ENCODE measurements at regions not wholly inside any gene's neighbourhood (a gene's known extent, or its start where the extent isn't known, plus 50 kb on each side); places are given as distances from the start of the nearest gene placed in this dataset.
"Not testable (repeated sequence)": the region's sequence is repeated elsewhere in the genome, so short reads cannot be mapped to it uniquely, and the experiment has no call there.

DNA sequence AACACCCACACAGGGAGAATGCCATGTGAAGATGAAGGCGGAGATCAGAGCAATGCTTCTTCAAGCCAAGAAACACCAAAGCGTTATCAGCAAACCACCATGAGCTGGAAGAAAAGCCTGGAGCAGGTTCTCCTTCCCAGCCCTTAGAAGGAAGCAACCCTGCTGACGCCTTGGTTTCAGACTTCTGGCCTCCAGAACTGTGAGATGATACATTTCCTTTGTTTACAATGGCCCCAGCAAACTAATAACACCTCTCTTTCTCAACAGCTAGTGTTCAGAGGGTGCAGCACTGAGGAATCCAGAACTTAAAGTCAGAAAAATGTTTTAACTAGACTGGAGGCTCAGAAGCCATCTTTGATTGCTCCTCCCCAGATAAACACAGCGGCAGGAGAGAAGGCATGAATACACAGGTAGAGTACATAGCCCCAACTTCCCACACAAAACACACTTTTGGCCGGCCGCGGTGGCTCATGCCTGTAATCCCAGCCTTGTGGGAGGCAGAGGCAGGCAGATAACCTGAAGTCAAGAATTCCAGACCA lies 132.4 kb upstream of the LPP start:
- DNase-seq (ENCODE audit: low spot score), result no peak
- ChIA-PET CTCF (ENCODE audit: unreplicated experiment) (no interaction called here), POLR2A (no interaction called here)
- H3K79me2 ChIP-seq (ENCODE audit: insufficient read depth, low read depth, low read length), result no peaks in the 10 kb centered on the region
- H3K4me3 ChIP-seq (ENCODE audit: low read depth, low read length, poor library complexity, severe bottlenecking), result no peak overlapping the region
- no peaks in the 10 kb centered on the region for H4K20me1 ChIP-seq (ENCODE audit: insufficient read depth, low read length)
- TF ChIP-seq EZH2phosphoT487 (IDR thresholded peaks at IDR 0.05; ENCODE audit: borderline replicate concordance, low read depth, low read length), result no peak
- TF ChIP-seq, protein P1, sequence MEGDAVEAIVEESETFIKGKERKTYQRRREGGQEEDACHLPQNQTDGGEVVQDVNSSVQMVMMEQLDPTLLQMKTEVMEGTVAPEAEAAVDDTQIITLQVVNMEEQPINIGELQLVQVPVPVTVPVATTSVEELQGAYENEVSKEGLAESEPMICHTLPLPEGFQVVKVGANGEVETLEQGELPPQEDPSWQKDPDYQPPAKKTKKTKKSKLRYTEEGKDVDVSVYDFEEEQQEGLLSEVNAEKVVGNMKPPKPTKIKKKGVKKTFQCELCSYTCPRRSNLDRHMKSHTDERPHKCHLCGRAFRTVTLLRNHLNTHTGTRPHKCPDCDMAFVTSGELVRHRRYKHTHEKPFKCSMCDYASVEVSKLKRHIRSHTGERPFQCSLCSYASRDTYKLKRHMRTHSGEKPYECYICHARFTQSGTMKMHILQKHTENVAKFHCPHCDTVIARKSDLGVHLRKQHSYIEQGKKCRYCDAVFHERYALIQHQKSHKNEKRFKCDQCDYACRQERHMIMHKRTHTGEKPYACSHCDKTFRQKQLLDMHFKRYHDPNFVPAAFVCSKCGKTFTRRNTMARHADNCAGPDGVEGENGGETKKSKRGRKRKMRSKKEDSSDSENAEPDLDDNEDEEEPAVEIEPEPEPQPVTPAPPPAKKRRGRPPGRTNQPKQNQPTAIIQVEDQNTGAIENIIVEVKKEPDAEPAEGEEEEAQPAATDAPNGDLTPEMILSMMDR (conservative IDR thresholded peaks at IDR 0.05; ENCODE audit: low read length), result no peak
- no peak overlapping the region for H3K27ac ChIP-seq (ENCODE audit: low read depth, low read length, poor library complexity, severe bottlenecking)
- no peaks in the 10 kb centered on the region for H3K9me3 ChIP-seq (ENCODE audit: low read length)
- no peaks in the 10 kb centered on the region for H3K36me3 ChIP-seq (ENCODE audit: insufficient read depth, low read length)
- H3K4me1 ChIP-seq (ENCODE audit: insufficient read depth, low read length, poor library complexity, severe bottlenecking), result peaks cover 5% of the 10 kb centered on the region
- H3K4me2 ChIP-seq (ENCODE audit: low read length), result no peak overlapping the region
- H2AFZ ChIP-seq (ENCODE audit: low read length), result no peak overlapping the region
- BruUV-seq (replicated peaks), result no TSS peak
- no peaks in the 10 kb centered on the region for H3K9me2 ChIP-seq (ENCODE audit: insufficient read depth, low read length)
- intact Hi-C loops (cut with micrococcal nuclease; ENCODE audit: unreplicated experiment), result no loop called here

DNA sequence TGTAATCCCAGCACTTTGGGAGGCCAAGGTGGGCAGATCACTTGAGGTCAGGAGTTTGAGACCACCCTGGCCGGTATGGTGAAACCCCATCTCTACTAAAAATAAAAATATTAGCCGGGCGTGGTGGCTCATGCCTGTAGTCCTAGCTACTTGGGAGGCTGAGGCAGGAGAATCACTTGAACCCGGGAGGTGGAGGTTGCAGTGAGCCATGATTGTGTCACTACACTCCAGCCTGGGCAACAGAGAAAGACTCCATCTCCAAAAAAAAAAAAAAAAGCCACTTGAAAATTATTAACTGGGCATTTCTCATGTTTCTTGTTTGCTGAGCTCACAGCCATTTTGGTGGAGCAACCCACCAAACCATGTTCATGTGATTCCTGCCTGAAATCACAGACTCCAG lies 131.1 kb upstream of the LPP start:
- POLR2A ChIA-PET, result interaction anchor here (0.5 to 1.6 kb wide), 3 partner anchors 9 to 34 kb away, joined by 3 to 5 read pairs (median 4); no protein-coding TSS in a partner anchor
- CTCF ChIA-PET (ENCODE audit: unreplicated experiment); DNase-seq (ENCODE audit: low spot score); H2AFZ ChIP-seq (ENCODE audit: low read length); BruUV-seq (replicated peaks); H3K4me3 ChIP-seq (ENCODE audit: low read depth, low read length, poor library complexity, severe bottlenecking); H3K36me3 ChIP-seq (ENCODE audit: insufficient read depth, low read length); H3K4me2 ChIP-seq (ENCODE audit: low read length); H3K27ac ChIP-seq (ENCODE audit: low read depth, low read length, poor library complexity, severe bottlenecking); H3K79me2 ChIP-seq (ENCODE audit: insufficient read depth, low read depth, low read length); intact Hi-C loops (cut with micrococcal nuclease; ENCODE audit: unreplicated experiment); H3K9me3 ChIP-seq (ENCODE audit: low read length); H4K20me1 ChIP-seq (ENCODE audit: insufficient read depth, low read length); H3K4me1 ChIP-seq (ENCODE audit: insufficient read depth, low read length, poor library complexity, severe bottlenecking); H3K9me2 ChIP-seq (ENCODE audit: insufficient read depth, low read length): not testable (repeated sequence)

DNA sequence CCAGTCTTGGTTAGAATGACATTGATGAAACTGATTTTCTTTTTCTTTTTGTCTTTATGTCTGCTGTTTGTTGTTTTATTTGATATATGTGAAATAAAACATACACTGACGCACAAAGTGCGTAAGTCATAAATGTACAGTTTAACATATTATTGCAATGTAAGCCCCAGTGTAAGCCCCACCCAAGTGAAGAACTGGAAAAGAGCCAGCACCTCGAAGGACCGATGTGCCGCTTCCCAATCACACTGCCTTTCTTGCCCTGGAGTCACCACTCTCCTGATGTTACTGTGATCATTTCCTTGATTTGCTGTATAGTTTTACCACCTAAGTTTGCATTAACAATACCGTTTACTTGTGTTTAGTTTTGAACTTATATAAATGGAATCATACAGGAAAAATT lies 128.4 kb upstream of the LPP start:
- TF ChIP-seq, protein P1 (conservative IDR thresholded peaks at IDR 0.05; ENCODE audit: low read length), result no peak
- TF ChIP-seq EZH2phosphoT487 (IDR thresholded peaks at IDR 0.05; ENCODE audit: borderline replicate concordance, low read depth, low read length), result no peak
- CTCF ChIA-PET (ENCODE audit: unreplicated experiment), result no interaction called here

More for the DNA sequence above, 128.4 kb upstream of the LPP start:
- H3K4me1 ChIP-seq (ENCODE audit: insufficient read depth, low read length, poor library complexity, severe bottlenecking), result peaks cover 5% of the 10 kb centered on the region
- POLR2A ChIA-PET, result interaction anchor here (0.6 to 1.5 kb wide), 4 partner anchors 13 to 262 kb away, joined by 3 to 7 read pairs (median 3); no protein-coding TSS in a partner anchor
- intact Hi-C loops (cut with micrococcal nuclease; ENCODE audit: unreplicated experiment), result no loop called here
- H3K4me2 ChIP-seq (ENCODE audit: low read length), result no peak overlapping the region
- H3K79me2 ChIP-seq (ENCODE audit: insufficient read depth, low read depth, low read length), result no peaks in the 10 kb centered on the region
- no peak for DNase-seq (ENCODE audit: low spot score)
- H3K27ac ChIP-seq (ENCODE audit: low read depth, low read length, poor library complexity, severe bottlenecking), result no peak overlapping the region
- no peak overlapping the region for H3K4me3 ChIP-seq (ENCODE audit: low read depth, low read length, poor library complexity, severe bottlenecking)
- no peak overlapping the region for H2AFZ ChIP-seq (ENCODE audit: low read length)
- H3K36me3 ChIP-seq (ENCODE audit: insufficient read depth, low read length), result no peaks in the 10 kb centered on the region
- no TSS peak for BruUV-seq (replicated peaks)
- H3K9me3 ChIP-seq (ENCODE audit: low read length), result no peaks in the 10 kb centered on the region
- no peaks in the 10 kb centered on the region for H3K9me2 ChIP-seq (ENCODE audit: insufficient read depth, low read length)
- H4K20me1 ChIP-seq (ENCODE audit: insufficient read depth, low read length), result no peaks in the 10 kb centered on the region
